ENCODE measurements at regions not wholly inside any gene's neighbourhood (a gene's known extent, or its start where the extent isn't known, plus 50 kb on each side); places are given as distances from the start of the nearest gene placed in this dataset.

DNA sequence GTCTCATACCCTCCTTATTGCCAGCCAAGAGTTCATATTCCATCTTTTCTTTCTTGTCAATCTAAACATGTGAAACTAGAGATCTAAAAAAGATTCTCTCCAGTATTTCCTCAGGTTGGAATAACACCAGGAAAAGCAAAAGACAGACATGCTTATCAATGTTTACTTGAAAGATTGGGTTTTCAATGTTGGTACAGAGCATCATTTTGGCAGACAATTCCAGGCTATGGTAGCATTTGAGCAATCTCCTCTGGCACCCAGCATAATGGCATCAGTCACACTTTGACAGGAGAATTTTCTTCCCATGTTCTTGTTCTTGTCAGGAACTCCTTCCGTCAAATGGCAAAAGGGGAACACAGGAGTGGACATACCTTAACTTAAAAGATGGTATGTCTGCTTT, 61.0 kb upstream of the RARB start:
- TF ChIP-seq, protein P1, sequence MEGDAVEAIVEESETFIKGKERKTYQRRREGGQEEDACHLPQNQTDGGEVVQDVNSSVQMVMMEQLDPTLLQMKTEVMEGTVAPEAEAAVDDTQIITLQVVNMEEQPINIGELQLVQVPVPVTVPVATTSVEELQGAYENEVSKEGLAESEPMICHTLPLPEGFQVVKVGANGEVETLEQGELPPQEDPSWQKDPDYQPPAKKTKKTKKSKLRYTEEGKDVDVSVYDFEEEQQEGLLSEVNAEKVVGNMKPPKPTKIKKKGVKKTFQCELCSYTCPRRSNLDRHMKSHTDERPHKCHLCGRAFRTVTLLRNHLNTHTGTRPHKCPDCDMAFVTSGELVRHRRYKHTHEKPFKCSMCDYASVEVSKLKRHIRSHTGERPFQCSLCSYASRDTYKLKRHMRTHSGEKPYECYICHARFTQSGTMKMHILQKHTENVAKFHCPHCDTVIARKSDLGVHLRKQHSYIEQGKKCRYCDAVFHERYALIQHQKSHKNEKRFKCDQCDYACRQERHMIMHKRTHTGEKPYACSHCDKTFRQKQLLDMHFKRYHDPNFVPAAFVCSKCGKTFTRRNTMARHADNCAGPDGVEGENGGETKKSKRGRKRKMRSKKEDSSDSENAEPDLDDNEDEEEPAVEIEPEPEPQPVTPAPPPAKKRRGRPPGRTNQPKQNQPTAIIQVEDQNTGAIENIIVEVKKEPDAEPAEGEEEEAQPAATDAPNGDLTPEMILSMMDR (IDR thresholded peaks at IDR 0.05): no peak
- no peak for TF ChIP-seq ZFX (IDR thresholded peaks at IDR 0.05; ENCODE audit: borderline replicate concordance)
